ENCODE measurements at regions not wholly inside any gene's neighbourhood (a gene's known extent, or its start where the extent isn't known, plus 50 kb on each side); places are given as distances from the start of the nearest gene placed in this dataset.

- TF ChIP-seq CTCF (IDR thresholded peaks at IDR 0.05; ENCODE audit: low read depth, low read length) (no peak), EZH2phosphoT487 (IDR thresholded peaks at IDR 0.05; ENCODE audit: low read depth) (no peak)
These were observed 241.2 kb upstream of the TNC start for GRCh38 chr9:115359017-115359780.

All from OCI-LY3 (cell line).